Urothelium cell line (cell line): ENCODE measurements at regions not wholly inside any gene's neighbourhood (a gene's known extent, or its start where the extent isn't known, plus 50 kb on each side); places are given as distances from the start of the nearest gene placed in this dataset.

Experiments used
- DNase-seq: peaks from one replicate; pipeline ENCODE4 v3.0.0; 2011; ENCODE audit warnings: low spot score, mixed read lengths
- FAIRE-seq: peaks from 2 replicates; lab custom pipeline; 2011; peaks lifted over from hg19 to GRCh38; lab: Jason Lieb, UNC

DNA sequence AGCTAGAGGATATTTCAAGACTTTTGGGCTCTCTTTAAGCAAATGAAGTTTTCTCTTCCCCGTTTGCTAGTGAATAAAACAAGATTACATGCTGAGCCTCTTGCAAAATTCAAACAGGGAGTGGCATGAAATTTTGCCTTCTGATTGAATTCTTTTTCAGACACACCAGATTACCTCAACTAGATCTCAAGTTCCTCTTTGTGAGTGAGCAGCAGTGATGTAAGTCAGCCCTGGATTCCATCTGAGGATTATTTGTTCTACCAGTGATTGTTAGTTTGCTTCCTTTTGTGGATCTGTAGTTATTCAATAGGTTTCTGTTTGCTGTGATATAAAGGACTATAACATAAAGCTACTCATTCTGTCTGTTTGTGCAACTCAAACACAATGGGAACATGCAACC is 407.7 kb downstream of the LMO7 start:
- FAIRE-seq = no peak
- DNase-seq = no peak

DNA sequence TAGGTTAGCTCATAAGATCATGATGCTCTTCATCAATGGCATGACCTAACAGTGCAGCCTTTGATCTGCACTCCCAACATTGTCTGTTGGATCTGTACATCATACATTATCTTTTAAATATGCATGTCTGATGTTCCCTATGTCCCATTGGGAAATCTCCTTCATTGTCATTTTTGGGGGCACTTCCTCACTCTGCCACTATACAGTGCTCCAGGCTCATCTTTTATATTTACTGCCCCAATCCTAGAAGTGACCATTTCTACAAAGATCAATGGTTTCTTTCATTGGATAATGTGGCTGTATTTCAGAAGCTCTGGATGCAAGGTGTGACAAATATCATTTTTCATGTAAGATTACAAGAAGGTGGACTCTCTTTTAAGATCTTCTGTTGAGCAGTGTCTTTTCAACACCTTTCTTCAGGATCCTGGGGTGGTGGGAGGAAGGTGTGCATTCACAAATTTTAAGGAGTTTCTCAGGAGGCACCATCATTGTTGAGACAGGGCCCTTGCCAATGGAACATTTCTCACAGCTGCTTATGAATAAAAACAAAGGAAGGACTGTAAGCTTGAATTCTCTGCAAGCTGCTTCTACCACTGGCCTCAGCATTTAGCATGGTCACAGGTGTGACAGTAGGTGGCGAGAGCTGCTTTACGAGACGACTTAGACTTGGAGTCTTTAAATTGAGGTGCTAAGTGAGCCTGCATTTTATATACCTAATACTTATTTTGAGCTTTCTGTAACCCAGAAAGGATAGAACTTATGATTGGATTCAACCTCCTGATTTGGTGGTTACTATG is 403.0 kb downstream of the LMO7 start:
- FAIRE-seq (no peak), DNase-seq (no peak)

DNA sequence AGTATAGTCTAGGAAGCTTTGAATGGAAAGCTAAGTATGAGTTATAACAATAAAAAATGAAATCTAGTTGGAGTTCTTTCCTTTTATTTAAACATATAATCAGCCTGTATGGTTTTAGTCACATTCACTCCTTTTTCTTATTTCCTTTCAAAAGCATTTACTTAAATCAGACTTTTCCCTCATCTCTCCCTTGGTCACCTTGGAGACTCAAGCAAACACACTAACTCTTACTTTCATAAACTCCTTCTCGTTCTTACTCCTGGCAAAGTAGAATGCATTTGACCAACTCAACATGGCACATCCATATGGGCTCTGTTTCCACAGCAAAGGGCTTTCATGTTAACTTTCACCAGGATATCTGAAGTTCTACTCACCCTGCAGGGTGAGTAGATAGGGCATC is 400.0 kb downstream of the LMO7 start:
- DNase-seq (no peak), FAIRE-seq (no peak)

DNA sequence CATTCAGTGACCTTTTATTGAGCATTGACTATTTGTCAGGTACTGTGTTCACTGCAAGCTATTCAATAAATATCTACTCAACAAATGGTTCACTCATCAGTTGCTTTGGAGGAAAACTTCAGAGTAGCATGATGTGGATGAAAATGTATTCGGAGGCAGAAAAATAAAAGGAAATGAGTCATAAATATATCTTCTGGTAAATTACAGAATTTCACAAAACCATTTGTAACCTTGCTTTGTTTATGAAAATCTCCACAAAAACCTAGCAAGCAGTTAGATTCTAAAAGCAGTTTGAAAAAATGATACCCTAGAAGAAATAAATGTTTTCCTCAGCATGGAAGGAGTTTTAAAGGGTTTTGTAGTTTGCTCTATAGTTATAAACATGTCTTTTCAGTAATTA is 399.6 kb downstream of the LMO7 start:
- no peak for DNase-seq
- no peak for FAIRE-seq

DNA sequence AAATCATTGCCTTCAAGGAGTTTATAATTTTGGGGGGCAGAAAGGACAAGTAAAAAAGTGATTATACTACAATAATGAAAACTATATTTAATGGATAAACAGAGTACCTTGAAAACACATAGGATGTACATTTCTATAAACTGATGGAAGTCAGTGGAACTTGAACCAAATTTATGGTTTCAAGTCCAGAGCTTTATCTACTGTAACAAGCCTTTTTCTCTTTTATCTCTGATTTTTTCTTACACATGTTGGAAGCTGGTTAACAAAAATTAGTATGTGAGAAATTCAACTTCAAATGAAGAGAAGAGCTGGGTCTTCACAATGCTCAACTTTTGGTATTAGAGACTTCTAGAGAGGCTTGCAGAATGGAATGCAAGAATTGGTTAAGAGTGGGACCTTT is 393.6 kb downstream of the LMO7 start:
- DNase-seq (no peak), FAIRE-seq (no peak)

DNA sequence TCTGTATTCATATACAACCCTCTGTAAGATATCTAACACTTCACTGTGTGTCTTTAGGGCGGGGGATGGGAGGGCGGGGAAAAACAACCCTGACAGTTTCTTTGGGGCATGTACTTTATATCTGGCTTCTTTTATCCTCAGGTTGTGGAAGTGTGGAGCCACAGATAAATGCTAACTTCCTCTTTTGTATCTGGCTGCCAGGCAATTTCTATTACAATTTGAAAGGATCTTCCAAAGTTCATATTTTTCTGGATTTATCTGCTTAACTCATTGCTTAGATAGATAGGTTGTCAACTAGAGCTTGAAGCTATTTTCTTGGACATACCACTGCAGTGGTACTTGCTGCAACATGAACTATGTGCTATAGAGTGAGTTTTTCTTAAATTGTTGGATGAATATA is 393.0 kb downstream of the LMO7 start:
- no peak for DNase-seq
- no peak for FAIRE-seq

DNA sequence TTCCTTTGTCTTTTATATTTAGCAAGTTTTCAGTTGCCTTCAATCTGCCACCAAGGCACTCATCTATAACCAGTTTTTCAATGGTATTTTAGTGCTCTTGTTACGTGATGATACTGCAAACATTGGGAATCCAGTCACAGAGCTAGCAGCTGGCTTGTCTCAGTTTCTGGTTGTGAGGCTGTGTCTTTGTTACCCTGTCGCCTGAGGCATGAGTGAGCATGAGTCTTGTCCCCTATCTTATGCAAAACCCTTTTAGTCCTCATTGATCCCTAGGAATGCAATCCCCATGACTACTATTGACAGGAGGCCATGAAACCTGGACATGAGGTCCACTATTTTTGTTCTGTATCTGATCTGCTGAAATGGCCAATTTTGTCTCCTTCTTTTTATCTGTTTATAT is 391.0 kb downstream of the LMO7 start:
- DNase-seq (no peak), FAIRE-seq (no peak)

DNA sequence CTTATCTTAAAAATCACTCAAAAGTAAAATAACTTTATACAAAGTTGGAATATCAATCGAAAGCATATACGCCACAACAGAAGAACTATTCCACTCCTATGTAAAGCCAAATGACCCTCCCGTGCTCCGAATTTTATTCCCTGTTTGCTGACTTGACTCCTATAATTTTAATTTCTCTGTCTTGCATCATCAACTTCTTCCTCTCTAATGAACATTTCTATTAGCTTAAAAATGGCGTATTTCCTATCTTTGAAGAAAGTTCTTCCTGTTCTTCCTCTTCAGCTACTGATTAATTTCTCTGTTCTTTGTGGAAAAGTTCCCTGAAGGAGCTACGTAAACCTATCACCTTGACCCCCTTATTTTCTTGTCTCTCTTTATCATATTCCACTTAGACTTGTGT is 389.3 kb downstream of the LMO7 start:
- no peak for FAIRE-seq
- DNase-seq = no peak

DNA sequence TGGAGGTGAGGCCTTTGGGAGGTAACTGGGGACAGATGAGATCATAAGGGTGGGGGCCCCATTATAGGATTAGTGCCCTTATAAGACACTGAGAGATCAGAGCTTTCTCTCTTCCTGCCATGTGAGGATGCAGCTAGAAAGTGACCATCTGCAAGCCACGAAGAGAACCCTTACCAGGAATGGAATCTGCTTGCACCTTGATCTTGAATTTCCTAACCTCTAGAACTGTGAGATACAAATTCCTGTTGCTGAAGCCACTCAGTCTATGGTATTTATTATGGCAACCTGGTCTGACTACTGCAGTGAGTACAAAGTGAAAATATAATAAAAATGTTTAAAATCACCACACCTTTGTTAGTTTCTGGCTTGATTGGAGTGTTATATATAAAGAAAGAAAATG is 388.0 kb downstream of the LMO7 start:
- FAIRE-seq (no peak), DNase-seq (no peak)

DNA sequence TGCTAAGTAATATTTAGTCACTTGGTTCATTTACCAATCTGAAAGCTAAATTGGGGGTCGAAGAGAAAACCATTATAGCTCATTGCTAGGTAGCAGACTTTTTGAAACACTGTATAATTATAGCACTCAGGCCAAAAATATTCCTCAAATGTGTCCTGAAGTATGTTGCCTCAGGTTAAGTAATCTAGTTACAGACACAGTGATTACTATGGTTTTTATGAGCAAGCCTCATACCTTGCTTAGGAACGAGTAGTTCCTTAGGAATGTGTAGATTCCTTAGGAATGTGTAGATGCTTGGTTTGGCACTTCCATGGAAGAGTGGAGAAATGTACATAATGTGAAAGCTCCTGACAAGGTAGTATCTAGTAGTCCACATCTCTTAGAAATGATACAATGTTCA is 387.5 kb downstream of the LMO7 start:
- no peak for FAIRE-seq
- no peak for DNase-seq

DNA sequence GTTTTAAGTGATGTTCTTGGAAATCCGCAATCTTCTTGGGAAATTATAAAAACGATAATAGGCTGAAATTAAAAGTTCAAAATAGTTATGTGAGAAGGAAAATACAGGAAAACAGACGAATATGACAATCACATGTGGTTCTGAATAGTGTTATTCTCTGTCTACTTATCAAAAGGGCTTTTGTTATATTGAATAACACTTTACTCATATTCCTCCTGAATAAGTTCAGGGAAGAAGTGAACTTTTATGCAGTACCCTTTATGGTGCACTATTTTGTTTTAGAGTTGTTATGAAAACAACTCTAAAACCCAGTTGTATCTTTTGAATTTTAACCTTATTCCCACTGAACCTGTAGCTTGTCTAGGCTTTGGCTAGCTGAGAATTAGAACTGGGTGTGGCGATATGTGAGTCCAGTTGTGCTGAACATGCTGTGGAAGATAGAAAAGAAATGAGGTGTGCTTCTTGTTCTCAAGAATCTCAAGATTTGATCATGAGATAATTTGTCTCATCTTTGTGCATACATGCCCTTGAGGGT is 384.4 kb downstream of the LMO7 start:
- FAIRE-seq (no peak), DNase-seq (no peak)

DNA sequence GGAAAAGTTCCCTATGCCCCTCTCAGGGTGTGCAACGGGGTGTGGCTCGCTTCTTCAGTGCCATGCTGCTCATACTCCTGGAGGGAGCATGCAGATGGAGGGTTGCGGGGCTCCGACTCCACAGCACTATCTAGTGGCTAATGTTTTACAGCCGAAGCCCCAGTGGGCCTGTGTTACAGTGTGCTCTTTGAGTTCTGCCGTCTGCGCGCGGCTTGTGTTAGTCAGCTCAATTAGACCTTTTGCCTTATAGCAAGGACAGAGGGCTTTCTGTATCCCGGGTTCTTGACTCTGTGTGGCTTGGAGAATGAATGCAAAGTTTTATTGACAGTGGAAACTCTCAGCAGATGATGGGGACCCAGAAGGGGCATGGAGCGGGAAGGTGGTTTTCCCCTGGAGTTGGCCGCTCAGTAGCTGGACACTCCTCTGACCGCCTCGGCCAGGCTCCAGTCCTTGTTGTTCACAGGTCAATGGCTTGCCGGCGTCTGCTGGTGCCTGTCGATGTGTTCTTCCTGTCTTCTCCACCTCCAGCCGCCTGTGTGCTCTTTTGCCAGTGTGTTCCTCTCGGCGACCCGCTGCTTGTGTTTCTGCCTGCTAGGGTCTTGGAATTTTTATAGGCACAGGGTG is 383.4 kb downstream of the LMO7 start:
- DNase-seq = no peak
- no peak for FAIRE-seq

DNA sequence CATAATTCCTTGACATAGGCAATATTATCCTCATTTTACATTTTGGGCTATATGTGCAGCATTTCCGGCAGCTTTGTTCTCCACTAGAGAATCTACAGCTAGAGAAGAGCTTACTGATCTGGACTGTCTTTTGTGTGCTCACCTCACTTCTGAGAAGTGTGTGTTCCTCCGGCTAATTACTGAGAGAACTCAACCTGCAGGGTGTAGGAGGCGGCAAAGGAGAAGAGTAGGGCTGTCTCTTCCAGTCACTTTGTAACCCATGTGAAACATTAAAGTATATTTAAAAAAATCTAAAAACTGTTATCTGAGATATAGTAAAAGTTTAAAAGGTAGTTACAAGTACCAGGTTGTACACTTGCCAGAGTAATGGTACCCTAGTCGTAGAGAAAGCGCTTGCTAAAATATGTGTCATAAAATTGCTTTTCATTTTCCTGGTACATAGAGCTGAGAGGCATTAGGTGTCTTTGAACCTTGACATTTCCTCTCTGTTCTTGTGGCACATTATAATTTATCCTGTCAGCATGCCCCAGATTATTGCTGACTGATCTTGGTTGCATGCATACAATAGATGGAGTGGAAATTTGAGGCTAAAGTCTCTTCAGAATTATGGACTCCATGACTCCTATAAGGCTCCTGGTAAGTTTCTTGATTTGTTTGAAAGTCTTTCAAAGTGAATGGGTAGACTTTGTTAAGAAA is 381.9 kb downstream of the LMO7 start:
- DNase-seq = no peak
- no peak for FAIRE-seq

DNA sequence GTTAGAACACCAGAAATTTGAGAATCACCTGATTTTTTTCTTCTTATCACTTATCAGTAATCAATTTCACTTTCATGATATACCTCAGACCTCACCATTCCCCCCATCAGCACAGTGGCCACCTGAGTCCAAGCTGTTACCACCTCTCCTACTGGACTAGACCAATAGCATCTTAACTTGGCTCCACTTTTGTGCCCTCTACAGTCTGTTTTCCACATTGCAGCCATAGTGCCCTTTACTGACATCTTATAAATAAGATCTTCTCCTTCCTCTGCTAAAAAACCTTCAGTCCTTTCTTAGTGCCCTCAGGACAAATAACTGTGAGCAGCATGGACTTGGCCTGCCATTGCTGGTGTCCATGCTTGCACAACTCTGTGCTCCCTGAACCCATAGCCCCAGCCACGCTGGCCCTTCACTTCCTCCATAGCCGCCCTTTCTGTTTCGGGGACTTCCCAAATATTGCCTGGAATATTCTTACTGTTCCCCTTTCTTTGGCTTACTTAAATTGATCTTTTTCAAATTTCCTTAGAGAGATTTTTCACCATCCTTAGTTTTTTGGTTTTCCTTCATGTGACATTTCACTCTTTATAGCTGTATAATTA is 380.8 kb downstream of the LMO7 start:
- FAIRE-seq (no peak), DNase-seq (no peak)

DNA sequence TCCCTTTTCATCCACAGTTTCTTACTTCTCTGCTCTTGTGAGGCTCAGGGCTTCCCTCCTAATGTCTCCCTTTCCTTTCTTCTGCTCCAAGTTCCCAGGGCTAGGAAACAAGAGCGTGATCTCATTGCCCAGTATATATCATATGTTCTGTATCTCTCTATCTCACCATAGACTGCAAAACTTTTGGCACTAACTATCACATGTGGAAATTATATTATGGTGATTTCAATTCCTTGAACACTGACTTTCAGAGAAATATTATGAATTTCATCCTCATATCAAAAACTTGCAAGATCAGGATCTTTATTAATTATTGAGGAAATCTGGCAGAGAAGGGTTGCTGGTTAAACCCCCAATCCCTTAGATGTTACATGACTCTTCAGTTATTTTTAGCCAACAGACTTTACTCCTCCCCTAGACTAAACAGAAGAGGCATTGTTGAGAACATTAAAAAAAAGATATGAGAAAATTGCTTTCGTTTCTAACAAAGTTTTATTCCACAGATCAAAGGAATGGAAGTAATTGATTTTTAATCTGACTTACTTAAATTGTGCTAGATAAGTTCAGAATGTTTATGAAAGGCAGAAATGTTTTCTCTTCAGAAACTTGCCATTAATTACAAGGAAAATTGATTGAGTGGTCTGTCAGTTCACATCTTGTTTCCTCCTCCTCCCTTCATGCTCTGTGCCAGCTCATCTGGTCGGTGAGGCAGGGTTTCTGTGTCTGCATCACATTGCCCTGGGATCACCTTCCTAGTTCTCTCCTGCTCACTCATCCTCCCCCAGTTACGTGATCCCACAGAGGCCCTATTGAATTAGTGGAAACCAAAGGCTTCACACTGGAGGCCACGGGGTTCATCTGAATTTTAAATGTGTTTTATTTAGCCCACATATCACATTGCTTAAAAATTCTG is 378.5 kb downstream of the LMO7 start:
- FAIRE-seq = no peak

DNA sequence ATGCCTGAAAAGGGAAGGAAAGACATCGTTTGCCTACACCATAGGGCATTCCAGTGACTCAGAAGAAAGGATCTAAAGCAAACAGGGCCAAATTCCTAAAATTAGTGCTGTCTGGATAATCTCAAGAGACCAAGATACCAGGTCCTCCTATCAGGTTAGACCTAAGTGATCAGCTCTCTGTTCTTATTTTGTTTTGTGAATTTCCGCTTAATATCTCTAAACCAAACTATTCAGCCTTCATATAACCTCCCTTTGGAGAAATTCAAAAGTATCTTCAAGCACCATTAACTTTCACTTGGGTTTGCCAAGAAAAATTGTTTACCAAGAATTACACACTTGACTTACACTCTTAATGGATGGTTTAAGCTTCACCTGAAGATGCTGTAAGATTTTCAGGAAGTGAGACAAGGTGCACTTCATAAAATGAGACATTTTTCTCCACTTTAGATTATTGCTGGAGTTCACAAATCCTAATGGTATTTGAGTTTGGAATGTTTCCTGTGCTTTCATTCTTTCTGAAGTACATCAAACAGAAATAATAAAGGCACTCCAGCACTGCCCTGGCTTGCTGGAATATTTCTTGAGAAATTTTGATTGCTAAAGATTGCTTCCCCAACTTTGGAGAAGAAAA is 376.1 kb downstream of the LMO7 start:
- DNase-seq = peak; percentile 18
- no peak for FAIRE-seq

More for the DNA sequence above, 378.5 kb downstream of the LMO7 start:
- peak; percentile 45 for DNase-seq

DNA sequence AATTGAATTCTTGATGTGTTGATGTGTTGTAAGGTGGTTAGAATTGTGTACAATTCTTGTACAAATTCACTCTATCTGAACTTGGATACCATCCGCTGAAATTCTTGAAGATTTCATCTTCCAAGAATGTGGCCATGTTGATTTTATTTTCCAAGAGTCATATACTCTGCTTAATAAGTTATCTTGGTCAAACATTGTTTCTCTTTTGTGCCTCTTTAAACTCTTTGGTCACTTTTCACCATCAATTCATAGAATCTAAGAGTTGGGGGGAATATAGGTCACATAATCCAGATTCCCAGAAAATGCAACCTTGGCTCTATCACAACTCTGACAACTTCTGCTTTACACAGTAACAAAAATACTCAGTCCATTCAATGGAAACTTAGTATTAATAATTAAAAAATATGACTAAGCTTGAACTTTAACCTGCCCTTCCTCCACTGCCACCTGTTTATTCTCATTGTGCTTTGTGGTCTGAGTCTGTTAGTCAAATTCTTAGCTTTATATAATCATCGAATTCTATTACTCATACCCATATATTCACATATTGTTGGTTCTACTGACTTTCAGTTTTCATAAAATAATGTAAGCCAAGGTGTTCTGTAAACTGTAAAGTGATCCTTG is 373.2 kb downstream of the LMO7 start:
- DNase-seq (no peak), FAIRE-seq (no peak)

DNA sequence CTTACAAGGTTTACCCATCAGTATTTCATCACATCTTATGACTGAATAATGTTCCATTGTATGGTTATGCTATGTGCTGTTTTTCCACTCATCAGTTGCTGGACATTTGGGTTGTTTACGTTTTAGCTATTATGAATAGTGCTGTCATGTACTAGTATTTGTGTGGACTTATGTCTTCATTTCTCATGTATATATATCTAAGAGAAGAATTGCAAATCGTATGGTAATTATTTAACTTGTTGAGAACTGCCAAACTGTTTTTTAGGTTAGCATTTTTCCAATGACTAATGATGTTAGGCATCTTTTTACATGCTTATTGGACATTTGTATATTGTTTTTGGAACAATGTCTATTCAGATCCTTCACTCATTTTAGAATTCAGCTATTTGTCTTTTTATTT is 368.3 kb downstream of the LMO7 start:
- DNase-seq (no peak), FAIRE-seq (no peak)

DNA sequence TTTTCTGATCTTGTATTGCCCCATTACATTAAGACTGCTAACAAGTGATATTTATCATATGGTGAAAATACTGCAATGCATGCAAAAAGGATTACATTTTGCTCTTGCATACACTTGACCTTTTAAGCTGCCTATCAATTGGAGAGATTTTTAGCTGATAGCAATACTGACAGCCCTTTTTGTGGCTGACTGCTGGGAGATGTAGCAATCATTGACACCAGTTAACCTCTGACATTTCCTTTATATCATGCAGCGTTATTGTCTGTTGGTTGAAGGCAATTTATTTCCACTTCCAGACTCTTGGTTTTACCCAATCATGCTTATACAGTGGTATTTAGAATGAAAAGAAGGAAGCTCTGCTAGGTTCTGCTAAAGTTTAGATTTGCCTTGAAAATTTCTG is 364.0 kb downstream of the LMO7 start:
- FAIRE-seq = no peak
- DNase-seq = no peak

DNA sequence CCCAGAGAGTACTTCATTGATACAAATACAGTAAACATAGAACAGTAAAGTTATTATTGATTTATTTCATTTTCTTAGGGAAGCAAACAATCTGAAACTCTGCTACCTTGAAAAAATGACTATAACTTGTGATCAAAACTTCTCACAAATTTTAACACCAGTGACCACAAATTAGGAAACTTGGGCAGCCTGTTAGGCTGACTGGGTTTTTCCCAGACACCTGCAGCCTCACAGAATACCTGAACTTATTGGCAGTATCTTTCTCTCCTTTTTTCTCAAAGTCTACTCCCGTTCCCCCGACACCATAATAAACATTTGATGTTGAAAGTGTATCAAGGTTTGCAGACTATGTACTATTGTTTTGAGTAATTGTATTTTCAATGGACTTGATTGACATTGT is 360.5 kb downstream of the LMO7 start:
- FAIRE-seq = no peak

More for the DNA sequence above, 360.5 kb downstream of the LMO7 start:
- DNase-seq = no peak
